H9 (cell line): ENCODE measurements at regions not wholly inside any gene's neighbourhood (a gene's known extent, or its start where the extent isn't known, plus 50 kb on each side); places are given as distances from the start of the nearest gene placed in this dataset.

Source experiments
- DNase-seq: peaks from one replicate; pipeline ENCODE4 v3.0.0-alpha.2; 2017
- H2AFZ ChIP-seq: one replicate; pipeline ENCODE4 v1.6.1; 2013; ENCODE audit warnings: mild to moderate bottlenecking, low read length, control low read depth, moderate library complexity
- H2AK5ac ChIP-seq: 2 replicates; pipeline ENCODE4 v1.6.1; 2013; ENCODE audit warnings: low read length, control low read depth, mixed read lengths; ENCODE audit not compliant: insufficient read length
- H2BK120ac ChIP-seq: one replicate; pipeline ENCODE4 v1.6.1; 2013; ENCODE audit warnings: low read depth, mild to moderate bottlenecking, low read length, control low read depth, inconsistent platforms; ENCODE audit not compliant: poor library complexity, severe bottlenecking
- H2BK12ac ChIP-seq: 2 replicates; pipeline ENCODE4 v1.6.1; 2013; ENCODE audit warnings: low read length, control low read depth, mixed read lengths, low read depth; ENCODE audit not compliant: insufficient read length
- H2BK15ac ChIP-seq: 2 replicates; pipeline ENCODE4 v1.6.1; 2013; ENCODE audit warnings: low read depth, low read length, control low read depth
- H2BK20ac ChIP-seq: one replicate; pipeline ENCODE4 v1.6.1; 2013; ENCODE audit warnings: low read depth, mild to moderate bottlenecking, low read length, control low read depth, inconsistent platforms; ENCODE audit not compliant: poor library complexity, severe bottlenecking
- H2BK5ac ChIP-seq: 2 replicates; pipeline ENCODE4 v1.6.1; 2013; ENCODE audit warnings: low read length, control low read depth, mixed read lengths; ENCODE audit not compliant: insufficient read length
- H3K14ac ChIP-seq: 2 replicates; pipeline ENCODE4 v1.6.1; 2013; ENCODE audit warnings: low read length, control low read depth; ENCODE audit not compliant: insufficient read depth
- H3K18ac ChIP-seq: 2 replicates; pipeline ENCODE4 v1.6.1; 2013; ENCODE audit warnings: low read depth, mild to moderate bottlenecking, mixed read lengths, low read length, control low read depth; ENCODE audit not compliant: insufficient read length
- H3K23ac ChIP-seq: 2 replicates; pipeline ENCODE4 v1.6.1; 2013; ENCODE audit warnings: low read length, control low read depth, mixed read lengths, low read depth; ENCODE audit not compliant: insufficient read length
- H3K23me2 ChIP-seq: 2 replicates; pipeline ENCODE4 v1.6.1; 2013; ENCODE audit warnings: low read depth, mild to moderate bottlenecking, mixed read lengths, low read length, control low read depth; ENCODE audit not compliant: insufficient read length, poor library complexity, severe bottlenecking
- H3K27ac ChIP-seq: 2 replicates; pipeline ENCODE4 v1.5.1; 2013; ENCODE audit warnings: low read length, control low read depth, mixed read lengths, low read depth; ENCODE audit not compliant: insufficient read length
- H3K27me3 ChIP-seq: 2 replicates; pipeline ENCODE4 v1.6.1; 2013; ENCODE audit warnings: low read length, control low read depth, inconsistent platforms; ENCODE audit not compliant: insufficient read depth
- H3K4ac ChIP-seq: 2 replicates; pipeline ENCODE4 v1.6.1; 2013; ENCODE audit warnings: low read depth, mild to moderate bottlenecking, control low read depth, inconsistent platforms, low read length, moderate library complexity
- H3K4me1 ChIP-seq: 2 replicates; pipeline ENCODE4 v1.6.1; 2013; ENCODE audit warnings: low read length, control low read depth, inconsistent platforms; ENCODE audit not compliant: insufficient read depth
- H3K4me2 ChIP-seq: 2 replicates; pipeline ENCODE4 v1.6.1; 2013; ENCODE audit warnings: low read length, control low read depth, mixed read lengths; ENCODE audit not compliant: insufficient read length, insufficient read depth
- H3K56ac ChIP-seq: 2 replicates; pipeline ENCODE4 v1.6.1; 2013; ENCODE audit warnings: low read depth, mild to moderate bottlenecking, mixed read lengths, low read length, control low read depth; ENCODE audit not compliant: insufficient read length
- H3K79me1 ChIP-seq: 2 replicates; pipeline ENCODE4 v1.6.1; 2013; ENCODE audit warnings: low read depth, mild to moderate bottlenecking, moderate library complexity, low read length, control low read depth, inconsistent platforms; ENCODE audit not compliant: insufficient read depth, poor library complexity, severe bottlenecking
- H3K79me2 ChIP-seq: 2 replicates; pipeline ENCODE4 v1.6.1; 2013; ENCODE audit warnings: low read length, control low read depth, inconsistent platforms; ENCODE audit not compliant: insufficient read depth
- H3K9ac ChIP-seq: 2 replicates; pipeline ENCODE4 v1.6.1; 2013; ENCODE audit warnings: low read length, control low read depth, mixed read lengths; ENCODE audit not compliant: insufficient read length; ENCODE audit errors: extremely low read depth
- H3K9me3 ChIP-seq: one replicate; pipeline ENCODE4 v1.6.1; 2013; ENCODE audit warnings: low read depth, low read length, inconsistent platforms; ENCODE audit not compliant: control insufficient read depth
- H3T11ph ChIP-seq: one replicate; pipeline ENCODE4 v1.6.1; 2013; ENCODE audit warnings: mild to moderate bottlenecking, low read length, control low read depth, inconsistent platforms
- H4K20me1 ChIP-seq: one replicate; pipeline ENCODE4 v1.6.1; 2013; ENCODE audit not compliant: control insufficient read depth, insufficient read length, insufficient read depth
- H4K5ac ChIP-seq: 2 replicates; pipeline ENCODE4 v1.6.1; 2013; ENCODE audit warnings: low read depth, mild to moderate bottlenecking, mixed read lengths, low read length, control low read depth; ENCODE audit not compliant: insufficient read length
- H4K8ac ChIP-seq: replicated peaks from 2 replicates; pipeline ENCODE4 v1.6.1; 2013; ENCODE audit warnings: low read length, control low read depth, mixed read lengths, low read depth; ENCODE audit not compliant: insufficient read length
- H4K91ac ChIP-seq: 2 replicates; pipeline ENCODE4 v1.6.1; 2013; ENCODE audit warnings: low read depth, mild to moderate bottlenecking, moderate library complexity, mixed read lengths, low read length, control low read depth; ENCODE audit not compliant: insufficient read length
- H3K27ac Mint-ChIP-seq, 3 experiments: 2 replicates in 2 of 3; 3 replicates in 1 of 3; pipeline ENCODE4 v1.8.0; 2020 to 2021; ENCODE audit warnings: mixed read lengths in 3 of 3, mild to moderate bottlenecking in 1 of 3, moderate library complexity in 1 of 3
- H3K27me3 Mint-ChIP-seq: 2 replicates; pipeline ENCODE4 v1.8.0; 2021; ENCODE audit warnings: low read depth, mild to moderate bottlenecking, moderate library complexity, mixed read lengths
- H3K36me3 Mint-ChIP-seq, 3 experiments: 2 replicates in 2 of 3; 3 replicates in 1 of 3; pipeline ENCODE4 v1.8.0; 2020 to 2021; ENCODE audit warnings: low read depth in 3 of 3, mixed read lengths in 3 of 3; ENCODE audit not compliant: insufficient read depth in 1 of 3
- H3K4me1 Mint-ChIP-seq, 2 experiments: 2 replicates each; pipeline ENCODE4 v1.8.0; 2020; ENCODE audit warnings: mixed read lengths in 2 of 2
- H3K4me3 Mint-ChIP-seq, 2 experiments: 2 replicates in 1 of 2; 3 replicates in 1 of 2; pipeline ENCODE4 v1.8.0; 2020 to 2021; ENCODE audit warnings: mild to moderate bottlenecking in 2 of 2, mixed read lengths in 2 of 2, moderate library complexity in 1 of 2
- H3K9me3 Mint-ChIP-seq, 2 experiments: 2 replicates in 1 of 2; 3 replicates in 1 of 2; pipeline ENCODE4 v1.8.0; 2020; ENCODE audit warnings: mild to moderate bottlenecking in 2 of 2, mixed read lengths in 2 of 2, moderate library complexity in 1 of 2
- CTCF ChIP-seq: fragments of 200-600 bp; sonication (generic); conservative IDR thresholded peaks from 3 replicates; pipeline ENCODE4 v1.8.0; 2021; ENCODE audit warnings: antibody characterized with exemption, mild to moderate bottlenecking
- WGBS: extraction: QIAGEN DNeasy Blood & Tissue Kit; methylation state at CpG from one replicate; pipeline ENCODE4 v1.1.7; 2013; ENCODE audit warnings: missing lambda C conversion rate, low lambda C conversion rate, mixed read lengths; ENCODE audit not compliant: insufficient read length; ENCODE audit errors: extremely low coverage; 5-methylcytosine and 5-hydroxymethylcytosine counted together

- Histone ChIP-seq H4K91ac (no peak overlapping the region), H3K23ac (no peak overlapping the region), H3K9me3 (no peaks in the 10 kb centered on the region), H3K27me3 (no peaks in the 10 kb centered on the region), H3K4me2 (no peak overlapping the region), H2BK15ac (no peak overlapping the region), H3K56ac (no peak overlapping the region), H4K5ac (no peak overlapping the region), H2AK5ac (no peak overlapping the region), H2BK5ac (no peak overlapping the region), H3K4ac (no peak overlapping the region), H3T11ph (no peak overlapping the region), H4K8ac (no peak overlapping the region), H3K18ac (no peak overlapping the region), H3K79me2 (no peaks in the 10 kb centered on the region), H3K14ac (no peak overlapping the region), H4K20me1 (no peaks in the 10 kb centered on the region), H2BK120ac (no peak overlapping the region), H3K9ac (no peak overlapping the region), H2BK12ac (no peak overlapping the region), H2AFZ (no peak overlapping the region), H3K4me1 (no peaks in the 10 kb centered on the region), H3K79me1 (no peaks in the 10 kb centered on the region), H3K27ac (no peak overlapping the region), H3K23me2 (no peaks in the 10 kb centered on the region), H2BK20ac (no peak overlapping the region)
- Mint-ChIP-seq H3K27me3 (no peaks in the 10 kb centered on the region; the same call in 1 of the 2 replicates), H3K27ac (peak overlapping the region in 1 of 3 experiments; percentile 20; a peak in 1 of 7 replicates), H3K36me3 (peaks cover 0 to 4% (median 0%) of the 10 kb centered on the region in 3 experiments; a peak in 1 of 7 replicates), H3K9me3 (peaks cover under 1 to 6% of the 10 kb centered on the region in 2 experiments; a peak in 4 of 5 replicates), H3K4me1 (peaks cover 0 to 5% of the 10 kb centered on the region in 2 experiments; a peak in 1 of 4 replicates), H3K4me3 (no peak overlapping the region)
- WGBS: no CpG with 5 or more reads among the region's 9 CpGs
- no peak for DNase-seq
- TF ChIP-seq CTCF: no peak
Measured at GRCh38 chr9:102072059-102072764, 333.8 kb upstream of the GRIN3A start.
